ENCODE measurements at regions not wholly inside any gene's neighbourhood (a gene's known extent, or its start where the extent isn't known, plus 50 kb on each side); places are given as distances from the start of the nearest gene placed in this dataset.

DNA sequence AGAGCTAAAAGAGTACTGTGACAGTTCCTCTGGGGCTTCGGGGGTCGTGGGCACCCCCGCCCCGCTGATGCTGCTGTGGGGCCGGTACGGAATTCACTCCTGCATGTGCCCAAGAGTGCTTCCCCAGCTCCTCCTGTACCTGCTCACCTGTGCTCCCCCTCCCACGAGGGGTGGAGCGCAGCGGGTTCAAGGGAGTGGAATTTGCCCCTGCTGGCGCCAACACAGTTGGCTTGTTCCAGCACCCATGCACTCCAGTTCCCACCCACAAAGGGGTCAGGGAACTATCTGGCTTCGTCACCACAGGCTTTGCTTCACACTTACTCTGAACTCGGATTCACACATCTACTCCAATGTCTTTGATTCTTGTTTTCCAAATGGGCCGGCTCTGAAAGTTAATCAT, 1086.9 kb upstream of the CDH6 start:
- DNase-seq (ENCODE audit: low read depth in 4 of 4, low spot score in 2 of 4): no peak

DNA sequence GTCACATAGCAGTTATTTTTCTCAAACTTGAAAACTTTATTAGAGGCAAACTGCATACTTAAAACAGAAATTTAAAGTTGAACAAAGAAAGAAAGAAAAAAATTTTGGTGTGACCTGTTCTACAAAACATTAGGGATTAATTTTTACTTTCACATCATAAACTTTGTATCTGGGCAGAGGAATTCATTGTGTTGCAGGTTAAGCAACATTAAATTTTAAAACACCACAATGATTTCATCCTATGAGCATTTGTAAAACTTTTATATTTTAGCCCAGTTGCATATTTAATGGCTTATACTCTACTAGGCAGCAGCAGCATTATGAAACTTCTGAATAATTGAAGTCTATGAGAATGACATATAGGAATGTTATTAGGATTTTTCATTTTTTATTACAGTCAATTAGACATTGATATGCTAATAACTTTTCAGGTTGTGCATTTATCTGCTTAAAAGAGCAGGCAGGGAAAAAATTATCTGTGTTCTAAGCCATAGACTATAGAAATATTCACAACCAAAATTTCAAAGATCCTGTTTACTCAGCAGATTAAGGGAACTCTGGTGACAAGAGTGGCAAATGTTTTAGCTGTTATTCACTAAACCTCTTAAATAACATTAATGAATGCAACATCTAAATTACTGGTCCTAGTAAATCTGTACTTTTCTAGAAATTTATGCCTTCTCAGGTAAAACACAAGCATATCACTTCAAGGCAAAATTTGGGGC, 1088.5 kb upstream of the CDH6 start:
- no peak for DNase-seq (ENCODE audit: low read depth in 4 of 4, low spot score in 2 of 4)

DNA sequence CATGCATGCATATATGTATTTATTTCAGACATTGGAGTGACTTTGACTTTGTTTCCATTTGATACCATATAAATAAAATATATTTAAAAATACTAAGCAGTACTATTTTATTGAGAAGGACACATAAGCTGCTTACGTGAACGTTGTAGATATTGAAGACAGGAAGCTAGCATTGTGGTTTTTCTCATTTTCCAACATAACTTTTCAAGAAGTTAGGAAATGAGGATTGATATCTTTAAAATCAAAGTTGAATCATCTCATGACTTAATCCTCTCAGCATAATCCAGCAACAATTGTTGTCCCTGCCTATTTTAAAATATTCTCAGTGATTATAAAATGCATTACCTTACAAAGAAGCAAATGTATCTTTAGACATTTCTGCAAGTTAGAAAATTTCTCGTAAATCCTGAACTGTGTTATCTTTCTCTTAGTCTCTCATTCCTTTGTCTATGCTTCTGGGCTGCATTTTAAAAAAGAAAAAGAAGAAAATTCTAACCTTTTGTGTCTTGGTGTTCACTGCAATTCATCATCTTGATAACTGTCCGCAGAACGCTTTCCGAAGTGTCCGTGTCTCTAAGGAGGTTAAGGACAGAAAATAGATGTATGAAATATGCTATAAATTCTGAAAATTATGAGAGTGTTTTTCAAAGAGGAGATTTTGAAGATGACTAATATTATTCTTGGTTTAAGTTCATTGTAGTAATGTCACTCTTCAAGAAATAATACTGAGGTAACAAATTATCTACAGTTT, 1089.9 kb upstream of the CDH6 start:
- no peak for DNase-seq (ENCODE audit: low read depth in 4 of 4, low spot score in 2 of 4)

DNA sequence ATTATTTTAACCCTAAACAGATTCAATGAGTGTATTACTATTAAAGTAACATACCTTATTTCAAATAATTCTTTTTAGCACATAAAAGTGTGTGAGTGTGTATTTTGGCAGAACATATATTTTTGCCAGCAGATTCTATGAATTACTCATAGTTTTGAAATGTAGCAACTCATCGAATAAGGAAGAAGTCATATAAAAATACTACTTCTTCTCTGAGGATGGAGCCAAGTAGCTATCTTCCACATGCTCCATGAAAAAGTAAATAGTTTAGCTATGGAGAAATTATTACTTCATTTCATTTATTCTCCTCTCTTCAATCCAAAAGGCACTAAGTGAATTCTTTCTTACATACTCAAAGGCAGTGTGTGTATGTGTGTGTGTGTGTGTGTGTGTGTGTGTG, 1090.4 kb upstream of the CDH6 start:
- no peak for DNase-seq (ENCODE audit: low read depth in 4 of 4, low spot score in 2 of 4)

DNA sequence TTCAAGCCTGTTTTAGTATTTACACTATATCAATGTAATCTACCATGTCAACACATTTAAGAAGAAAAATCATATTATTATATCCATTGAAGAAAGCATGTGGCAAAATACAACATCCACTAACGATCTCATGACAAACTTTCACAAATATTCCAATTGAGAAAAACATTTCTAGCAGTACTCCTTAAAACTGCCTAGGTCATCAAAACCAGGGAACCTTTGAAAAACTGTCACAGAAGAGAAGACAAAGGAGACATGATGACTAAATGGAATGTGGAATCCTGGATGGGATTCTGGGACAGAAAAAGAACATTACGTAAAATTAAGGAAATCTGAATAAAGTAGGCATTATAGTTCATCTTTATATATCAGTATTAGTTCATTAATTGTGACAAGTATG, 1091.3 kb upstream of the CDH6 start:
- DNase-seq (ENCODE audit: low read depth in 4 of 4, low spot score in 2 of 4): no peak

DNA sequence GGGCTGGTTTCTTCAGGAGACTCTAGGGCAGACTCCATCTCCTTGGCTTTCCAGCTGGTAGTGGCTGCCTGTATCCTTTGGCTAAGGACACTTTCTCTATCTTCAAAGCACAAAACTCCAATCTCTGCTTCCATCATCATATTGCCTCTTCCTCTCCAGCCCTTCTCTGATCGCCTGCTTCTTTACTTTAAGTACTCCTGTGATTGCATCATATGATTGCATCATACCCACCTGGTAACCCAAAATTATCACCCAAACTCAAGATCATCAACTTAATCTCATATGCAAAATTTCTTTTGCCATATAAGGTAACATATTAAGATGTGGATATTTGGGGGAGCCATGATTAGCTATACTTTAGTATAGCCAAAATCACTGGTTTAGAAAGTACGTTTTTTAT, 1092.6 kb upstream of the CDH6 start:
- DNase-seq (ENCODE audit: low read depth in 4 of 4, low spot score in 2 of 4): no peak

DNA sequence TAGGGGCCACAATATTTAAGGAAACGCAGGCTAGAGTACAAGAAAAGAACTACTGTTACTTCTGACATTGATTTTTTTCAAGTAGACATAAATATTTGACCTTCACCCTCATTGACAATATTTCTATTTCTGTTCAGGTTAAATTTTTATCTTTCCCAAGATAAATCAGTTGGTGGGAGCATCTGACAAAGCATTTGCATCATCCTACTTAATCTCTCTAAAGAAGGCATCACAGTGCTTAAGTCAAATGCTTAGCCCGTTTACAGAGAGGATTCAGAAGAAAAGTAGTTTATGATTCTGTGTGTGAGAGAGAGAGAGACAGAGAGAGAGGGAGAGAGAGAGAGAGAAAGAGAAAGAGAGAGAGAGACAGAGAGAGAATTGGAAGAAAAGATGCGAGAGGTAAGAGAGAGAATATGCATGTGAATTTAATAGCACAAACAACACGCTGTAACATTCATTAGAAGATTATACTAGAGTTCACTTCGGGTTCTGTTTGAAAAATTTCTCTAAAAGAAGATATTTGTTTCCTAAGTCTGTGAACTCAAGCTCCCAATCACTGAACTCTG, 1093.3 kb upstream of the CDH6 start:
- no peak for DNase-seq (ENCODE audit: low read depth in 4 of 4, low spot score in 2 of 4)

DNA sequence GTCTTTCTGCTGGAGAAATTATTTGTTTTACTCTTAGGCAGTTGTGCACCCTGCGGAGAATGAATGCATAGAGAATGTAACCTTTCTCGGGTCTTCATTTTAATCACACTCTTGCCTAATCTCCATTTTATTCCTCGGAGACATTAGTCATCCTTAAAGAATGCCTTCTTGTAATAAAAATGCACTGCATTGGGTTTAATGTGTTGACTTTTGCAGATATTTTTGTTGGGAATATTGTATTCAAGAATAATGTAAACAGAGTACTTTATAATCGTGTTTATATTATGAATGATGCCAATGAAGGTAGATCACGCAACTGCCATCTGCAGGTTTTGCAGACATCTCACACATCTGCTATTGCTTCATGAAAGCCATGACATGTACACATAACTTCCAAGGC, 1093.9 kb upstream of the CDH6 start:
- DNase-seq (ENCODE audit: low read depth in 4 of 4, low spot score in 2 of 4): no peak

DNA sequence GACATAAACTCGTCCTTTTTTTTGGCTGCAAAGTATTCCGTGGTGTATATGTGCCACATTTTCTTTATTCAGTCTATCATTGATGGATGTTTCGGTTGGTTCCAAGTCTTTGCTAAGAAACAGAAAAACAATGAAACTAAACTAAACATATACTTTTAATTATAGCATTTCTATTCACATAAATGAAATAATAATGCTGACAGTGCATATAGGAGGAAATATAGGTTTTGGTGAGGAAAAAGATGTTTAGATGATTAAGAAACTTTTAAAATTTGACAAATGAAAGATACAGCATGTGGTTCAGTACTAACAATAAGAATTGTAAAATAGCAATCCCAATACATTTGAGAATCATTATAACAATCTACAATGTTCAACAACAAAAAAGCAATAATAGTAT, 1094.5 kb upstream of the CDH6 start:
- no peak for DNase-seq (ENCODE audit: low read depth in 4 of 4, low spot score in 2 of 4)

DNA sequence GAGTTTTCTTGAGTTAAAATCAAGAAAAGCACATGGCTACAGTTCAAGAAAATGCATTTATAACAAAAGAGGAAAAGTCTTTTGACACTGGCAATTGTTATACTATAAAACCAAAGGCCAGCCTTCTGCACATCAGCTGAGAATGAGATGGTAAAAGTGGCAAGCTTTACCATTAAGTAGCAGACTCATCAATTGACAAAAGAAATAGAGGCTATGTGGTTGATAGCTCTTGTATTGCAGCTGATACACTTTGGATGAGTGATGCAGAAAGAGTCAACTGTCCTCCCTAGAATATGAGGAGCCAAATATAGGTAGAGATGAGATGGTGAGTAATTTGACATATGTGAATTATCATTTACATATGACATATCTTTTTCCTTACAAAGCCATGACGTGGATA, 1100.9 kb upstream of the CDH6 start:
- DNase-seq (ENCODE audit: low read depth in 4 of 4, low spot score in 2 of 4): no peak

DNA sequence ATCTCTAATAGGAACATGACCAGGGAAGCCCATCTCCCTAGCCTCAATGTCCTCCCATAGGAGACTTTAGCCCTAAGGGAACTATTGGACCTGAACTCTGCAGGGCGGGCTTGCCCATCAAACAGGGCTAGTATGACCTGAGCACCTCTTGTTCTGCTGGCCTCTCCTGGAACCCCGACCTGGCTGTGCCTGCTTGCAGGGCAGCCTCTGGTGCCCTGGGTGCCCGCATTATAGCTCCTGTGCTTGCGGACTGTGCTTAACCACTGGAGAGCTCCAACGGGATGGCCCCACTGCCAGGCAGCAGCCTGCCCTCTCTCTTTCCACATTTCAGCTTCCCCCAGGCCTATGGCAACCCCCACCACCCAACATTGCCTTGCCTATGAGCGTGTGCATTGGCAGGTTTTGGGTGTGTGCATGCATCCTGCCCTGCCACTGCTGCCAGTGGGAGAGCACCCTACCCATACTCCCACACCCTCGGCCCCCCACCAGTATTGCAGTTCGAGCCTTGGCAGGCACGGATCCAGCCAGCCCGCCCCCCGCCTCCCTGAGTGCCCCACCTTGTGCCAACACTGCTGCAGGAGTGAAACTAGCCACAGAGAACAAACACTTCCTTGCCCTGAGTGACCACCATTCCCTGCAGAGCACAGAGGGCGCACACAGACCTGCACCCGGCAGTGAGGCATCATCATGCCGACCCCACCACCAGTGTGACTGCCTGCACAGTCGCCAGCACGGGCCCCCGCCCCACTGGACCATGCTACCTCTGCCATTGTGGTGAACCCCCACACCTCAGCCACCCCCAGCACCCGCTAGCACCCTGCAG, 1123.8 kb upstream of the CDH6 start:
- no peak for DNase-seq (ENCODE audit: low read depth in 4 of 4, low spot score in 2 of 4)

DNA sequence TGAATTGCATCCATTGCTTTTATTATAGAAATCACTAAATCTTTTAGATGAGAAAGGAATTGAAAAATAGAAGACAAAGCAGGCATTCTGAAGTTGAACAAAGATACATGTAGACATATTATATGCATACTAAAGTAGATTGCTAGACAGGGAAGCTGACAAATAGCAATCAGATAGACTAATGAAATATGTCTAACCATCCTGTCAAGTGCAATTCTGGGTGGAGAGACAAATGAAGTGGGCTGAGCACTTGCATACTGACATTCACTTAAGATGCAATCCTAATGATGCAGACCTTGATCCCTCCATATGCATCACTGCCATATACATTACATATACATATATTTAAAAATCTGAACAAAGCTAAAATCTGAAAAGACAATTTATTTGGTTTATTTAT, 1130.0 kb upstream of the CDH6 start:
- no peak for DNase-seq (ENCODE audit: low read depth in 4 of 4, low spot score in 2 of 4)

DNA sequence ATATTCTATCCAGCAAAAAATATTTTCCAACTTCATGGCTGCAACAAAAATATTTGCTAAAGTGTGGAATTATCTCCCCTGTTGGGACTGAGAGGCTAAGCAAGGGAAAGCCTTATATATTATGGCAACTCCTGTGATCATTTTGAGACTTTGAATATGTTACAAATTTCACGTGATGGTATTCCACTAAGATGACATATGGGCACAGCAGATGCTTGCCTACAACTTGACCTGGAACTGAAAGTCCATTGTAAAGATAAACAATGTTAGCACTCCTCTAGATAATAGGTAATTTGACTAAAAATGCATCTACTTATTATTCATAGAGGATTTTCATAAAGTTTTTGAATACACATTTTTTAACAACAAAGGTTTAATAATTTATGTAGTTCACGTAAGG, 1141.5 kb upstream of the CDH6 start:
- no peak for DNase-seq (ENCODE audit: low read depth in 4 of 4, low spot score in 2 of 4)

DNA sequence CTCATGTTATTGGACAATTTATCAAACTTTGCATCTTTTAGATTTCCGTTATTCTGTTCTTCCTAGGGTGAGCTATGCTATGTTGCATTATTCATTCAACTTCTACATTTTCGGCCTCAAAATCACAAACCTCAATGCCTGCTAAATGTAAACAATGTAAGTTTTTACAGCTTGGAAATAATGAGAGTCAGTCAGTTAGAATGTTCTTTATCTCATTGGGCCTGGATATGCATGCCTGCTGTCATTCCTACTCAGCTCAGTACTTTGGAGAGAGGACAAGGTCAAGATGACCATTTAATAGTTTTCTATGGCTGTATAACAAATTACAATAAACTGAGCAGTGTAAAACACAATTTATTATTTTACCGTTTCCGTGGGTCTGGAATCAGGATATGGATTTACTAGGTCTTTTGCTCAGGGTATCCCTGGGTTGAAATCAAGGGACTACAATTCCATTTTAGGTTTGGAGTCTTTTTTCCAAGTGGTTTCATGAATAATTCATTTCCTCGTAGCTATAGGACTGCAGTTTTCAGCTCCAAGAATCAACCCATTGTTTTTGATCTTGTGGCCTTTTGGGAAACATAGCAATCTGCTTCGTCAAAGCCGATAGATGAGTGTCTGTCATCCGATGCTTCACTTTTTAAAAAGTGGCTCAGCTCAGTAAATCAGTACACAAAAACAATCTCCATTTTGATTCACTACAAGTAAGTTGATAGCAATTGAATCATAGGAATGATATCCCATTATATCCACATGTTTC, 1143.2 kb upstream of the CDH6 start:
- no peak for DNase-seq (ENCODE audit: low read depth in 4 of 4, low spot score in 2 of 4)

DNA sequence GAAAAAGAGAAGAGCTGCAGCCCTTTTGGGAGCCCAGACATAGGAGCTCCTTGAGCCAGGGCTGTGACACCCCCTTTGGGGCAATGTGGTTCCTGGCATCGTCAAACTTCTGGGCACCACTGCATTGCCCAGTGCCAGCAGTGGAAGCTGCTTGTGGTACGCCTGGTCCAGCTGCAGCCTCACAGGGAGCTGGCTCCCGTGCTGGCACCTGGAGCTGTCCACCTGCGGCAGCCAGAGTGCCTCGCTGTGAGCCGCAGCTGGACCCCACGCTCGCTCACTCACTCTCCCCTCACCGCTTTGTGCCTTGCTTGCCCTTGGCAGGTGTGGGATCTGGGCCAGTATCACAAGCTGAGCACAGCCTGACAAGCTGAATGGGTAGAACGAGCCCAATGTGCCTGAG, 1150.8 kb upstream of the CDH6 start:
- DNase-seq (ENCODE audit: low read depth in 4 of 4, low spot score in 2 of 4): no peak

DNA sequence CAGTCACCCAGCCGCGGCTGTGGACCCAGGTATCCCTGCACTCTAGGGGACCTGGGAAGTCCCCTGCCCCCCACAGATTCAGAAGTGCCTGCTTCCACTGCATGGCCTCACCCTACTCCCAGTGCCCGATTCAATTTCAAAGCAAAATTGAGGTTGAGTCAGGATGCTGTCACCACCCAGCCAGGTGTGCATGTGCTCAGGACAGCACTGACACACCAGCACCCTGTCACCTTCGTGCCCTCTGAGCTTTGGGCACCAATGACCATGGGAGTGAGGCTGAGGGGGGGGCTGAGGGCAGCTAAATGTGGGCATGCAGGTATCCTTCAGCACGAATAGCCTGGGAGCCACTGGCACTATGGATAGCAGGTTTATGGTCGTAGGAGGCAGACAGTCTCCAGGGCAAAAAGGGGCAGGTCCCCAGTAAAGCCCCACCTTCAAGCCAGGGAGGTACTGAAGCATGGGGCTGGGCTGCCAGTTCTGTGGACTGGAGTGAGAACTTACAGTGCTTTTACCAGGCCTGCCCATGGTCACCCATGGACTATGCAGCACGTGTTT, 1151.6 kb upstream of the CDH6 start:
- DNase-seq (ENCODE audit: low read depth in 4 of 4, low spot score in 2 of 4): no peak

DNA sequence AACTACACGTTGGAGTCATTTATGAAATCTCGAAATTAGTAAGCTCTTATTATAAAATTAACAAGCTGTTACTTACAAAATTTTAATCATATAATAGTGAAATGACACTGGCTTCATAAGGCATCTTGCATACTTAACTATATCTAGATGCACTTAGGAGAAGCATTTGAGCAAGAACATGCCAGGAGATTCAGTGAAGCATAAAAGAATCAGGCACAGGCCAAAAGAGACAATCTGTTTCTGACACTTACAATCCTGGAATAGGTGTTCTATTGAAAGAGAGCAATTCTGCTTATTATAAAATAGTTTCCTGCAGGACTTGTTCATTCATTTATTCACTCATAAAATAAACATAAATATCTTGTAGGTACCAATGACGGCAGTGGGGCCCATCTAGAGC, 1152.2 kb upstream of the CDH6 start:
- DNase-seq (ENCODE audit: low read depth in 4 of 4, low spot score in 2 of 4): no peak

DNA sequence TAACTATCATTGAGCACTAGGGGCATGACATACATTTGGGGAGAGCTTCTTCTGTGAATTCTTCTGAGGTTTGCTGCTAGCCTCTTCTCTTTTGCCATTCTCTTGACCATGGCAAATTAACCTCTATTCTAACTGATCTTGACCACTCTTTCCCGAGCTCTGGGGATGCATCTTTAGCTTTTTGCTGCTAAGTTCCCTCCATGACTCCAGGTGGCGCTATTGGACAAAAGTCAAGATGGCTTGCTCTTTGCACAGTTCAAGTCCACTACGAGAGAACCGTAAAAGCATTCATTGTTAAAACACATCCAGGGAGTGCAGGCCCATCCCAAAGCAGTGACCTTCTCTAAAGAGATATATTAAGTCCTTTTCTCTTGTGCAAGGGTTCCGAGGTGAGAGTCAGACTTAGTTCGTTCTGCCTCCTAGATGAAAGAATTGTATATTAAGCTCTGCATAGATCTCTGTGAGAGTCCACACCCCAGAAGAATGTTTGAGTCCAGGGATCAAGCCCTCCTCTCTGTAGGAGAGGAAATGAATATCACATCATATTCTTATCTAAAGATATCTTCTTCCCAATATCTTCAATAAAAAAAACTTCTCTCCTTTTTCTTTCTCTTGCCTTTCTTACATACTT, 1152.9 kb upstream of the CDH6 start:
- peak; percentile 7 to 51 (median 27) for DNase-seq (ENCODE audit: low read depth in 4 of 4, low spot score in 2 of 4)

DNA sequence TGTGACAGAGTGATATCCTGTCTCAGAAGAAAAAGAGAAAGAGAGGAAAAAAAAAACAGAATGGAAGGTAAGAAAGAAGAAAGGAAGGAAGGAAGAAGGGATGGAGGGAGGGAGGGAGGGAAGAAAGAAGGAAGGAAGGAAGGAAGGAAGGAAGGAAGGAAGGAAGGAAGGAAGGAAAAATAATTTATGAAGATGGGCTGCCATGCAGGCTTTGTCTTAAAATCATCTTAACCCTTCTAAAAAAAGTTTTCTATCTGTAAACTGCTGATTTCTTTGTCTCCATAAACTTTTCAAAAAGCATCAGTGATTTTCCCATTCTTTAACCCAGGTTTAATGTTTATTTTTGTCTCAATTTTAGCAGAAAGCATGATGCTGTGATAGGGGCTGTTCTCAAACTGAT, 1154.1 kb upstream of the CDH6 start:
- no peak for DNase-seq (ENCODE audit: low read depth in 4 of 4, low spot score in 2 of 4)

DNA sequence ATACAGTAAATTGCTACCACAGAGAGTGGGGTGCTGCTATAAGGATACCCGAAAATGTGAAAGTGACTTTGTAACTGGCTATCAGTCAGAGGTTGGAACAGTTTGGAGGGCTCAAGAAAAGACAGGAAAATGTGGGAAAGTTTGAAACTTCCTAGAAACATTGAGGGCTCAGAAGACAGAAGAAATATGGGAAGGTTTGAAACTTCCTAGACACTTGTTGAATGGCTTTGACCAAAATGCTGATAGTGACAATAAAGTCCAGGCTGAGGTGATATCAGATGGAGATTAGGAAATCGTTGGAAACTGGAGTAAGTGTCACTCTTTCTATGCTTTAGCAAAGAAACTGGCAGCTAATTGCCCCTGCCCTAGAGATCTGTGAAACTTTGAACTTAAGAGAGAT, 1158.6 kb upstream of the CDH6 start:
- DNase-seq (ENCODE audit: low read depth in 4 of 4, low spot score in 2 of 4): no peak

Measured in left renal cortex interstitium (tissue), 4 donors.